ENCODE measurements at regions not wholly inside any gene's neighbourhood (a gene's known extent, or its start where the extent isn't known, plus 50 kb on each side); places are given as distances from the start of the nearest gene placed in this dataset.

DNA sequence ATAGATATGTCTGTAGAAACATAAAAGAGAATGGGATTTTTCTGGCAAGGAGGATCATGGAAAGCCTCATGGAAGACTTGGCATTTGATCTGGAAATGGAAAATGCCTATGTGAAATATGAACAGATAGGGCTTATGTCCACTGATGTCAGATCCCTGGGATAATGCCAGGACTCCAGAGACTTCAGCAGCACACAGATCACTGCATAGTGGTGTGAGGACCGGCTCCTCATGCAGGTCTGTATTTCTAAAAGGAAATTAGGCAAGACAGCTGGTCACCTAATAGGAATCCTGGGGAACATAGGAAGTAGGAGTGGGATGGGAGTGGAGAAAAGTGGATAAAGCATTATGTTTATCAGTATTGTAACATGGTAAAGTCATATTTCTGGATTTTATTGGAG, 56.8 kb upstream of the IPO9 start:
- CTCF ChIA-PET: interaction anchor here (0.7 kb wide), 1 partner anchor 17 kb away, joined by 3 read pairs; no protein-coding TSS in a partner anchor
- BruUV-seq (replicated peaks): no TSS peak
- Mint-ChIP-seq H3K27ac (ENCODE audit: unreplicated experiment) (no peak overlapping the region), H3K36me3 (ENCODE audit: insufficient read depth, unreplicated experiment) (no peaks in the 10 kb centered on the region), H3K9me3 (ENCODE audit: low read depth, unreplicated experiment) (no peaks in the 10 kb centered on the region), H3K4me1 (ENCODE audit: low read depth, unreplicated experiment) (peaks cover 13% of the 10 kb centered on the region), H3K4me3 (ENCODE audit: low read depth, unreplicated experiment) (no peak overlapping the region), H3K27me3 (ENCODE audit: unreplicated experiment) (no peaks in the 10 kb centered on the region)
- intact Hi-C loops (cut with micrococcal nuclease; ENCODE audit: unreplicated experiment): no loop called here
- DNase-seq: no peak
- TF ChIP-seq, protein P1, sequence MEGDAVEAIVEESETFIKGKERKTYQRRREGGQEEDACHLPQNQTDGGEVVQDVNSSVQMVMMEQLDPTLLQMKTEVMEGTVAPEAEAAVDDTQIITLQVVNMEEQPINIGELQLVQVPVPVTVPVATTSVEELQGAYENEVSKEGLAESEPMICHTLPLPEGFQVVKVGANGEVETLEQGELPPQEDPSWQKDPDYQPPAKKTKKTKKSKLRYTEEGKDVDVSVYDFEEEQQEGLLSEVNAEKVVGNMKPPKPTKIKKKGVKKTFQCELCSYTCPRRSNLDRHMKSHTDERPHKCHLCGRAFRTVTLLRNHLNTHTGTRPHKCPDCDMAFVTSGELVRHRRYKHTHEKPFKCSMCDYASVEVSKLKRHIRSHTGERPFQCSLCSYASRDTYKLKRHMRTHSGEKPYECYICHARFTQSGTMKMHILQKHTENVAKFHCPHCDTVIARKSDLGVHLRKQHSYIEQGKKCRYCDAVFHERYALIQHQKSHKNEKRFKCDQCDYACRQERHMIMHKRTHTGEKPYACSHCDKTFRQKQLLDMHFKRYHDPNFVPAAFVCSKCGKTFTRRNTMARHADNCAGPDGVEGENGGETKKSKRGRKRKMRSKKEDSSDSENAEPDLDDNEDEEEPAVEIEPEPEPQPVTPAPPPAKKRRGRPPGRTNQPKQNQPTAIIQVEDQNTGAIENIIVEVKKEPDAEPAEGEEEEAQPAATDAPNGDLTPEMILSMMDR (IDR thresholded peaks at IDR 0.05; ENCODE audit: unreplicated experiment): no peak

DNA sequence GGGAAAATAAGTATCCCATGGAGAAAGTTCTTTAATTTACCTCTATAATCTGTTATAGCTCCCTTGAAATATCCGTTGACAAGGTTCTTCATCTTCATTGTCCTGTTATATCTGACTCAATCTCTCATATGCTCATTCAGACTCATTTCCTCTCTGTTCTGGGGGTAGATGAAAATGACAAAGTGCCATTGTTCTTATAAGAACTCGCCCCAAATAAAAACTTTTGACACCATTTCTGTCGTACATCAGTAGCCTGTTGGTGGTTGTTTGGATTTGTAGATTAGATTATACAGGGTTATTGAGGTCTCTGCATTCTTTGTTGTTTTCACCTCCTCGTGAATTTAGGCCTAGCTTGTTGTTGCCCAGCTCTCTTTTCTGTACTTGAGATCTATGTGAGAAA, 55.2 kb upstream of the IPO9 start:
- intact Hi-C loops (cut with micrococcal nuclease; ENCODE audit: unreplicated experiment): no loop called here
- DNase-seq: no peak
- CTCF ChIA-PET: no interaction called here
- BruUV-seq (replicated peaks): no TSS peak
- H3K27me3 Mint-ChIP-seq (ENCODE audit: unreplicated experiment): peaks cover 8% of the 10 kb centered on the region
- H3K4me3 Mint-ChIP-seq (ENCODE audit: low read depth, unreplicated experiment): no peak overlapping the region
- H3K4me1 Mint-ChIP-seq (ENCODE audit: low read depth, unreplicated experiment): peaks cover 13% of the 10 kb centered on the region
- TF ChIP-seq, protein P1 (IDR thresholded peaks at IDR 0.05; ENCODE audit: unreplicated experiment): no peak
- no peaks in the 10 kb centered on the region for H3K36me3 Mint-ChIP-seq (ENCODE audit: insufficient read depth, unreplicated experiment)
- H3K9me3 Mint-ChIP-seq (ENCODE audit: low read depth, unreplicated experiment): no peaks in the 10 kb centered on the region
- H3K27ac Mint-ChIP-seq (ENCODE audit: unreplicated experiment): no peak overlapping the region

DNA sequence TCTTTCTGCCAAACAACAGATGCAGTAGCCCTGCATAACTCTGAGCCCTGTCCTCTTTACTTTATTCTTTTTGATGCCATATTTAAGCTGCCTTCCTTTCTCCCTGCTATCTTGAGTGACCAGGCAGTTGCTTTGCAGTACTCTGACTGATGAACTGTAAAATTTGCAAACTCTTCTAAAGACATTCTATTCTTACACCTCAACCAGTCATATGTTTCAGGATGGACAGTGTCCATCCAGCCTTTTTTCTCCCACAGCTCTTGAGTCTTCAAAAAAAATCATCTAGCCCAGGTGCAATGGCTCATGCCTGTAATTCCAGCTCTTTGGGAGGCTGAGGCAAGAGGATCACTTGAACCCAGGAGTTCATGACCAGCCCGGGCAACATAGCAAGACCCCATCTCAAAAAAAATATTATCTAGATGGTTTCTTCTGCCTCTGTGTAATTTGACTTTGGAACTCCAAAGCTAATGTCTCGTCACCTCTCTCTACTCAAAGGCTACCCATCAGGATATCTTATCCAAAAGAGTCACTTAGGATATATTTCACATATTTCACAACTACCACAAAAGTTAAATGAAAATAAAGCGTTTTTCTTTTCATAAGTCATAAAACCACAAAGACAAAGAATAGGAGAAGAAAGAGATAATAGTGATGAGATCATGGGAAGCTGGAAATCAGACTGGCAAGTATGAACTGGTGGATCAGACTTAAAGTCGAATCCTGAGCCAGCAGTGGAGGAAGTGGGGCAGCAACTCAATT, 54.6 kb upstream of the IPO9 start:
- DNase-seq: no peak
- BruUV-seq (replicated peaks): no TSS peak
- H3K27ac Mint-ChIP-seq (ENCODE audit: unreplicated experiment): no peak overlapping the region
- no peak overlapping the region for H3K4me3 Mint-ChIP-seq (ENCODE audit: low read depth, unreplicated experiment)
- no peaks in the 10 kb centered on the region for H3K36me3 Mint-ChIP-seq (ENCODE audit: insufficient read depth, unreplicated experiment)
- peaks cover 13% of the 10 kb centered on the region for H3K4me1 Mint-ChIP-seq (ENCODE audit: low read depth, unreplicated experiment)
- CTCF ChIA-PET: no interaction called here
- intact Hi-C loops (cut with micrococcal nuclease; ENCODE audit: unreplicated experiment): no loop called here
- TF ChIP-seq, protein P1 (IDR thresholded peaks at IDR 0.05; ENCODE audit: unreplicated experiment): no peak
- H3K27me3 Mint-ChIP-seq (ENCODE audit: unreplicated experiment): peaks cover 13% of the 10 kb centered on the region
- no peaks in the 10 kb centered on the region for H3K9me3 Mint-ChIP-seq (ENCODE audit: low read depth, unreplicated experiment)

DNA sequence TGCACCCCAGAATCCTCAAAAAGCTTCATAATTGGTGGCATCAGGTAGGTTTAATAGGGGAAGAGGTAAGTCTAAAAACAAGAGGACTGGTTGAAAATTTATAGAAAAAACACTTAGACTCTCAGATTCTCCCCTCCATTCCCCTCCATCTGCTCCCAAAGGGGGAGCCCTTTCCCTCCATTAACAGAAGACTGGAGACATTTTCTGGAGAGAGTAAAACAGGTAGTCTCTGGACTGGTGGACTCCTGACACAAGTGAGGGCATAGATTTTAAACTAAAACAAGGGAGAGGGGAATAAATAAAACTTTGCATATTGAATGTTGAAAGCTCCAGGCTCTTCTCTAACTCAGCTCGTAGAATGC, 54.0 kb upstream of the IPO9 start:
- DNase-seq: no peak
- H3K27me3 Mint-ChIP-seq (ENCODE audit: unreplicated experiment): peaks cover 13% of the 10 kb centered on the region
- no TSS peak for BruUV-seq (replicated peaks)
- peaks cover 13% of the 10 kb centered on the region for H3K4me1 Mint-ChIP-seq (ENCODE audit: low read depth, unreplicated experiment)
- no peak overlapping the region for H3K27ac Mint-ChIP-seq (ENCODE audit: unreplicated experiment)
- H3K4me3 Mint-ChIP-seq (ENCODE audit: low read depth, unreplicated experiment): no peak overlapping the region
- CTCF ChIA-PET: no interaction called here
- H3K36me3 Mint-ChIP-seq (ENCODE audit: insufficient read depth, unreplicated experiment): no peaks in the 10 kb centered on the region
- TF ChIP-seq, protein P1 (IDR thresholded peaks at IDR 0.05; ENCODE audit: unreplicated experiment): no peak
- H3K9me3 Mint-ChIP-seq (ENCODE audit: low read depth, unreplicated experiment): no peaks in the 10 kb centered on the region
- intact Hi-C loops (cut with micrococcal nuclease; ENCODE audit: unreplicated experiment): no loop called here
